ENCODE measurements at regions not wholly inside any gene's neighbourhood (a gene's known extent, or its start where the extent isn't known, plus 50 kb on each side); places are given as distances from the start of the nearest gene placed in this dataset.

GRCh38 chr7:26587536-26587935 lies 276.9 kb downstream of the SKAP2 start:
- no peak overlapping the region for H2BK120ac ChIP-seq (replicated peaks; ENCODE audit: low read depth, low read length)
- no peak overlapping the region for H2BK15ac ChIP-seq (ENCODE audit: low read length)
- TF ChIP-seq, protein P1, sequence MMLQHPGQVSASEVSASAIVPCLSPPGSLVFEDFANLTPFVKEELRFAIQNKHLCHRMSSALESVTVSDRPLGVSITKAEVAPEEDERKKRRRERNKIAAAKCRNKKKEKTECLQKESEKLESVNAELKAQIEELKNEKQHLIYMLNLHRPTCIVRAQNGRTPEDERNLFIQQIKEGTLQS (IDR thresholded peaks at IDR 0.05; ENCODE audit: insufficient read depth, low read depth, low read length), result no peak
- no peaks in the 10 kb centered on the region for H3K27me3 ChIP-seq (replicated peaks in 1 of 4; ENCODE audit: control insufficient read depth in 3 of 4, extremely low read depth in 1 of 4, insufficient read depth in 3 of 4, low read length in 3 of 4)
- H3K36me3 ChIP-seq (ENCODE audit: control insufficient read depth in 2 of 4, insufficient read depth in 4 of 4, low read length in 3 of 4), result no peaks in the 10 kb centered on the region
- H2AFZ ChIP-seq (ENCODE audit: low read length), result no peak overlapping the region
- H2BK20ac ChIP-seq (ENCODE audit: low read length), result no peak overlapping the region
- H3K9ac ChIP-seq (replicated peaks in 1 of 4; ENCODE audit: extremely low read depth in 1 of 4, low read depth in 3 of 4, low read length in 3 of 4), result no peak overlapping the region
- no peak overlapping the region for H2AK5ac ChIP-seq (ENCODE audit: low read depth, low read length)
- no peak overlapping the region for H2BK5ac ChIP-seq (ENCODE audit: low read depth, low read length)
- no peak overlapping the region for H3K23ac ChIP-seq (ENCODE audit: insufficient read length)
- H3K27ac ChIP-seq (ENCODE audit: low read depth, low read length), result no peak overlapping the region
- no peak overlapping the region for H3K4me2 ChIP-seq (ENCODE audit: insufficient read depth in 1 of 2, low read depth in 2 of 2, low read length in 2 of 2)
- no peaks in the 10 kb centered on the region for H3K9me3 ChIP-seq (ENCODE audit: insufficient read depth in 2 of 2, low read depth in 1 of 2, low read length in 1 of 2)
- WGBS, 2 experiments (ENCODE audit: extremely low coverage in 1 of 2, insufficient coverage in 1 of 2, insufficient read length in 1 of 2, insufficient replicate concordance in 2 of 2, low coverage in 1 of 2, low lambda C conversion rate in 2 of 2, missing lambda C conversion rate in 1 of 2), result 70% methylated on average over 10 of the region's 10 CpGs; no CpG with 5 or more reads in 1 of the 2 experiments
- H3K4me1 ChIP-seq (replicated peaks in 1 of 4; ENCODE audit: control insufficient read depth in 3 of 4, insufficient read depth in 4 of 4, low read length in 3 of 4), result peaks cover 0 to 2% (median 0%) of the 10 kb centered on the region in 4 experiments; a peak in 3 of 7 replicates
- H3K56ac ChIP-seq (replicated peaks; ENCODE audit: insufficient read length, low read depth, low read length), result no peak overlapping the region
- H3K79me1 ChIP-seq (ENCODE audit: low read depth, low read length), result no peaks in the 10 kb centered on the region
- no peak overlapping the region for H4K5ac ChIP-seq (ENCODE audit: insufficient read length, low read depth, low read length)
- peak in 1 of 2 experiments; percentile 40 for DNase-seq (ENCODE audit: low read depth in 1 of 2, low spot score in 2 of 2)
- no peak overlapping the region for H4K8ac ChIP-seq (ENCODE audit: extremely low read depth, insufficient read depth, low read length)
- H3K23me2 ChIP-seq (ENCODE audit: low read depth, low read length), result no peaks in the 10 kb centered on the region
- no peak overlapping the region for H3K14ac ChIP-seq (ENCODE audit: insufficient read length)
- no peaks in the 10 kb centered on the region for H4K20me1 ChIP-seq (replicated peaks in 1 of 2; ENCODE audit: control insufficient read depth in 1 of 2, insufficient read depth in 2 of 2, low read length in 2 of 2)
- FAIRE-seq, result no peak
- no peaks in the 10 kb centered on the region for H3K79me2 ChIP-seq (ENCODE audit: control insufficient read depth in 1 of 2, insufficient read depth in 2 of 2, low read length in 2 of 2)
- no peak overlapping the region for H3K4me3 ChIP-seq (ENCODE audit: extremely low read depth in 1 of 4, insufficient read depth in 2 of 4, low read depth in 3 of 4, low read length in 4 of 4)
- H4K91ac ChIP-seq (replicated peaks; ENCODE audit: insufficient read length, low read length), result no peak overlapping the region
- H3K18ac ChIP-seq (ENCODE audit: extremely low read depth, low read length), result no peak overlapping the region
- ChIA-PET CTCF (ENCODE audit: partially characterized antibody) (interaction anchor here (0.8 to 2.1 kb wide), 5 partner anchors 39 to 224 kb away, joined by 3 to 5 read pairs (median 3); no protein-coding TSS in a partner anchor), POLR2A (ENCODE audit: partially characterized antibody) (no interaction called here)
- H3K4ac ChIP-seq (replicated peaks; ENCODE audit: insufficient read length, low read depth, low read length), result no peak overlapping the region
- no peak overlapping the region for H2BK12ac ChIP-seq (ENCODE audit: low read depth, low read length)
